Sigmoid colon (tissue), 4 donors: ENCODE measurements at regions not wholly inside any gene's neighbourhood (a gene's known extent, or its start where the extent isn't known, plus 50 kb on each side); places are given as distances from the start of the nearest gene placed in this dataset.

ENCODE experiments used
- POLR2A ChIP-seq, 2 donors: fragments of 450-650 bp; IDR thresholded peaks; one replicate each; pipeline ENCODE4 v1.6.1; 2016; ENCODE audit warnings: antibody characterized with exemption in 2 of 2, mild to moderate bottlenecking in 2 of 2, moderate library complexity in 2 of 2
- POLR2AphosphoS5 ChIP-seq, 4 donors: sonication (generic); formaldehyde crosslinking; IDR thresholded peaks; one replicate each; pipeline ENCODE4 v1.6.1; 2017; ENCODE audit warnings: antibody characterized with exemption in 4 of 4
- TF ChIP-seq, protein P1 (sequence below), 4 experiments: fragments of 450-650 bp in 3 of 4; fragments of 200-600 bp in 1 of 4; IDR thresholded peaks; one replicate each; pipeline ENCODE4 v1.5.1; 2016 to 2019; ENCODE audit warnings: antibody characterized with exemption in 4 of 4, mild to moderate bottlenecking in 3 of 4, moderate library complexity in 2 of 4

DNA sequence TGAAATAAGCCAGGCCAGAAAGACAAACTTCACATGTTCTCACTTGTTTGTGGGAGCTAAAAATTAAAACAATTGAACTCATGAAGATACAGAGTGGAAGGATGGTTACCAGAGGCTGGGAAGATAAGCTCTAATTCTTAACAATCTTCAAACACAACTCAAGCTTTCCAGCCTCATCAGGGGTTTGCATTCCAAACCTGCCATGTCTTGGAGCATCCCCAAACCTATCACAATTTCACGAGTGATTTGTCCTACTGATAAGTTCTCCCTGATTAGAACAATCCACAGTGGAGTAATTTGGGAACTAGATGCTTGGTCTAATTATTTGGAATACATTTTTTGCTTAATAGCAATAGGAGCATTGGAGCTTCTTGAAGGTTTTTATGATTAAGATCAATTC is 418.5 kb upstream of the PKN2 start:
- TF ChIP-seq POLR2A (IDR thresholded peaks at IDR 0.05): no peak
- TF ChIP-seq, protein P1, sequence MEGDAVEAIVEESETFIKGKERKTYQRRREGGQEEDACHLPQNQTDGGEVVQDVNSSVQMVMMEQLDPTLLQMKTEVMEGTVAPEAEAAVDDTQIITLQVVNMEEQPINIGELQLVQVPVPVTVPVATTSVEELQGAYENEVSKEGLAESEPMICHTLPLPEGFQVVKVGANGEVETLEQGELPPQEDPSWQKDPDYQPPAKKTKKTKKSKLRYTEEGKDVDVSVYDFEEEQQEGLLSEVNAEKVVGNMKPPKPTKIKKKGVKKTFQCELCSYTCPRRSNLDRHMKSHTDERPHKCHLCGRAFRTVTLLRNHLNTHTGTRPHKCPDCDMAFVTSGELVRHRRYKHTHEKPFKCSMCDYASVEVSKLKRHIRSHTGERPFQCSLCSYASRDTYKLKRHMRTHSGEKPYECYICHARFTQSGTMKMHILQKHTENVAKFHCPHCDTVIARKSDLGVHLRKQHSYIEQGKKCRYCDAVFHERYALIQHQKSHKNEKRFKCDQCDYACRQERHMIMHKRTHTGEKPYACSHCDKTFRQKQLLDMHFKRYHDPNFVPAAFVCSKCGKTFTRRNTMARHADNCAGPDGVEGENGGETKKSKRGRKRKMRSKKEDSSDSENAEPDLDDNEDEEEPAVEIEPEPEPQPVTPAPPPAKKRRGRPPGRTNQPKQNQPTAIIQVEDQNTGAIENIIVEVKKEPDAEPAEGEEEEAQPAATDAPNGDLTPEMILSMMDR (IDR thresholded peaks at IDR 0.05): no peak
- TF ChIP-seq POLR2AphosphoS5 (IDR thresholded peaks at IDR 0.05): no peak
